ENCODE measurements at regions not wholly inside any gene's neighbourhood (a gene's known extent, or its start where the extent isn't known, plus 50 kb on each side); places are given as distances from the start of the nearest gene placed in this dataset.

DNA sequence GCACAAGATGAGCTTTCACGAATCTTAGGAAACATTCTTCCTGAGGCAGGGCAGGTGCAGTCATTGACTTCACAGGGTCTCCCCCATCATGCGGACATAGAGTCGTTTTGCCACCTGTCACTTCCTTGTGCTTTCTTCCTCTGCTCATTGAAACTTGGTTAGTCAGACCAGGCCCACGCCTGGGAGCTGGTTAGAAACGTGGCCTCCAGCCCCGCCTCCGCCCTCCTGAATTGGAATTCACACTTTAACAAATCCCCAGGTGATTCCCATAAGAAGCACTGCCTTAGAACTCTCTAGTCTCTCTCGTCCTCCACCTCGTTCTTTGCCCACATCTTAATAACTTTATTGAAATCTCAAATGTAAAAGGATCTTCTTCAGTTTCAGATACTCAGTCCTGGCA is 265.5 kb upstream of the FZD8 start:
- no peak for ATAC-seq
- in situ Hi-C loops (cut with MboI) = no loop called here

GRCh38 chr10:35906155-35906554 is 264.1 kb upstream of the FZD8 start:
- Histone ChIP-seq H3K4me1 (ENCODE audit: control insufficient read depth, insufficient read depth, low read length) (no peaks in the 10 kb centered on the region), H3K27ac (ENCODE audit: control insufficient read depth, insufficient read depth) (no peak overlapping the region), H3K27me3 (replicated peaks in 1 of 2; ENCODE audit: control insufficient read depth in 2 of 2, insufficient read depth in 2 of 2, low read length in 1 of 2) (no peaks in the 10 kb centered on the region), H3K4me3 (no peak overlapping the region), H3K9ac (ENCODE audit: control insufficient read depth, insufficient read depth, low read length) (no peak overlapping the region), H3K9me3 (replicated peaks; ENCODE audit: control insufficient read depth, insufficient read depth, low read length) (no peaks in the 10 kb centered on the region), H3K4me2 (ENCODE audit: control insufficient read depth, insufficient read depth) (no peak overlapping the region), H2AFZ (ENCODE audit: control insufficient read depth, low read depth, low read length) (no peak overlapping the region), H4K20me1 (ENCODE audit: control insufficient read depth, insufficient read depth) (no peaks in the 10 kb centered on the region), H3K36me3 (ENCODE audit: control insufficient read depth in 2 of 2, insufficient read depth in 2 of 2, low read length in 1 of 2) (no peaks in the 10 kb centered on the region), H3K79me2 (ENCODE audit: control insufficient read depth, insufficient read depth, low read length) (no peaks in the 10 kb centered on the region)
- CTCF ChIA-PET = interaction anchor here (0.5 kb wide), 1 partner anchor 29 kb away, joined by 3 read pairs; no protein-coding TSS in a partner anchor
- intact Hi-C loops (cut with micrococcal nuclease; ENCODE audit: unreplicated experiment) = no loop called here
- BruUV-seq (replicated peaks) = no TSS peak
- SMC1A ChIA-PET (ENCODE audit: uncharacterized antibody, unreplicated experiment) = no interaction called here
- DNase-seq (ENCODE audit: low read depth, low spot score) = no peak
- FAIRE-seq = no peak
- POLR2A ChIA-PET = no interaction called here
- in situ Hi-C loops (cut with MboI) = no loop called here
- RAD21 ChIA-PET (ENCODE audit: unreplicated experiment) = interaction anchor here (0.6 kb wide), 1 partner anchor 15 kb away, joined by 3 read pairs; no protein-coding TSS in a partner anchor
- WGBS (ENCODE audit: insufficient coverage, insufficient replicate concordance, low lambda C conversion rate, missing lambda C conversion rate) = 2% methylated on average over 3 of the region's 3 CpGs
- ATAC-seq = no peak
- TF ChIP-seq IKZF1 (conservative IDR thresholded peaks at IDR 0.05) (no peak), FOS (IDR thresholded peaks at IDR 0.05; ENCODE audit: borderline replicate concordance, extremely low read depth, insufficient read length) (no peak), ELK1 (IDR thresholded peaks at IDR 0.05; ENCODE audit: low read depth, low read length) (no peak), CUX1 (IDR thresholded peaks at IDR 0.05; ENCODE audit: insufficient replicate concordance, low read depth, low read length) (no peak), NFYB (IDR thresholded peaks at IDR 0.05; ENCODE audit: insufficient read depth, low read depth, low read length) (no peak), MEF2B (IDR thresholded peaks at IDR 0.05; ENCODE audit: partially characterized antibody, poor library complexity, severe bottlenecking) (no peak), HDAC2 (IDR thresholded peaks at IDR 0.05) (no peak), NR2C1 (IDR thresholded peaks at IDR 0.05) (no peak), NRF1 (conservative IDR thresholded peaks at IDR 0.05; ENCODE audit: low read depth, low read length) (no peak), SMC3 (IDR thresholded peaks at IDR 0.05; ENCODE audit: borderline replicate concordance, low read length) (no peak), NR2C2 (IDR thresholded peaks at IDR 0.05; ENCODE audit: borderline replicate concordance, control insufficient read depth, insufficient read length, low read depth) (no peak)

More for the DNA sequence above, 265.5 kb upstream of the FZD8 start:
- no peak overlapping the region for H3K9ac ChIP-seq (ENCODE audit: control insufficient read depth, insufficient read depth, low read length)
- ChIA-PET RAD21 (ENCODE audit: unreplicated experiment) (no interaction called here), POLR2A (no interaction called here), SMC1A (ENCODE audit: uncharacterized antibody, unreplicated experiment) (interaction anchor here (1.2 to 1.4 kb wide), 2 partner anchors 73 to 173 kb away, joined by 3 to 4 read pairs; no protein-coding TSS in a partner anchor), CTCF (interaction anchor here (0.6 to 1.4 kb wide), 2 partner anchors 10 to 90 kb away, joined by 3 read pairs; no protein-coding TSS in a partner anchor)
- no peak for TF ChIP-seq RBBP5 (conservative IDR thresholded peaks at IDR 0.05)
- H3K9me3 ChIP-seq (replicated peaks; ENCODE audit: control insufficient read depth, insufficient read depth, low read length) = no peaks in the 10 kb centered on the region
- no peak overlapping the region for H3K4me3 ChIP-seq
- intact Hi-C loops (cut with micrococcal nuclease; ENCODE audit: unreplicated experiment) = no loop called here
- no peaks in the 10 kb centered on the region for H3K36me3 ChIP-seq (ENCODE audit: control insufficient read depth in 2 of 2, insufficient read depth in 2 of 2, low read length in 1 of 2)
- H4K20me1 ChIP-seq (ENCODE audit: control insufficient read depth, insufficient read depth) = no peaks in the 10 kb centered on the region
- no TSS peak for BruUV-seq (replicated peaks)
- H3K79me2 ChIP-seq (ENCODE audit: control insufficient read depth, insufficient read depth, low read length) = no peaks in the 10 kb centered on the region
- no peak overlapping the region for H3K4me2 ChIP-seq (ENCODE audit: control insufficient read depth, insufficient read depth)
- DNase-seq (ENCODE audit: low read depth, low spot score) = no peak
- 15% methylated on average over 9 of the region's 9 CpGs for WGBS (ENCODE audit: insufficient coverage, insufficient replicate concordance, low lambda C conversion rate, missing lambda C conversion rate)
- no peaks in the 10 kb centered on the region for H3K4me1 ChIP-seq (ENCODE audit: control insufficient read depth, insufficient read depth, low read length)
- H2AFZ ChIP-seq (ENCODE audit: control insufficient read depth, low read depth, low read length) = no peak overlapping the region
- H3K27me3 ChIP-seq (replicated peaks in 1 of 2; ENCODE audit: control insufficient read depth in 2 of 2, insufficient read depth in 2 of 2, low read length in 1 of 2) = no peaks in the 10 kb centered on the region
- no peak overlapping the region for H3K27ac ChIP-seq (ENCODE audit: control insufficient read depth, insufficient read depth)
- no peak for FAIRE-seq
